MV-4-11 (cell line): ENCODE measurements at regions not wholly inside any gene's neighbourhood (a gene's known extent, or its start where the extent isn't known, plus 50 kb on each side); places are given as distances from the start of the nearest gene placed in this dataset.

Experiments
- DNase-seq: peaks from one replicate; lab custom pipeline; 2025; lab: John Stamatoyannopoulos, UW

DNA sequence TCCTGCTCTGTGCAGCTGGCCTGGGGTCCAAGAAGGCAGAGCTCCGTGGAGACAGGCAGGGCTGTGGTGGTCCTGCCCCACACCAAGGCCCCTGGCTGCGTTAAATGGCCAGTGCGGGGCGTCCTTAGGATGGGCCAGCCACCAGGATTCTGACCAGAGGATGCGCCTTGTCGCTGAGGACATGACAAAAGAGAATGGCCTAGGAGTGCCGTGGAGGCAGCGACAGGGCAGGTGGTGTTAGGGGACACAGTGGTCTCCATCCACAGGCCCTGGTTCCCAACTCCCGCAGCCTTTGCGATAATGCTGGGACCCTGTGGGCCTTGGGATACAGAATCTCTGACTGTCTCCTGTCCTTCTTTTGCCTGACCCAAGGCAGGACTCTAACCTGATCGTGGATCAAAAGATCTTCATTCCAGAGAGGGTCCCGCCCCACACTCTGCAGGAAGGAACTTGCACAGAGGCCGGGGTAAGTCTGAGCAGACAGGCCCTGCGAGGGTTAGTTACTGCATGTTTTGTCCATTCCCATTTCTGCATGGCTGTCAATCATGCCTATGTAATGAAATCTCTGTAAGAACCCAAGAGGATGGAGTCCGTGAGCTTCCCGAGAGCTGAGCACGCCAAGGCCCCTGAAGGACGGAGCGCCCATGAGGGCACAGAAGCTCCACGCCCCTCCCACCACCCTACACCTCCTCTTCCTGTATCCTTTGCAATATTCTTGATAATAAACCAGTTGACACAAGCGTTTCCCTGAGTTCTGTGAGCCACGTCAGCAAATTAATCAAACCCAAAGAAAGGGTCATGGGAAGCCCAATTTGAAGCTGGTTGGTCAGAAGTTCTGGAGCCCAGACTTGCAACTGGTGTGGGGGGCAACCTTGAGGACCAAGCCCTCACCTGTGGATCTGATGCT lies 251.5 kb upstream of the SALL3 start:
- DNase-seq, result no peak

DNA sequence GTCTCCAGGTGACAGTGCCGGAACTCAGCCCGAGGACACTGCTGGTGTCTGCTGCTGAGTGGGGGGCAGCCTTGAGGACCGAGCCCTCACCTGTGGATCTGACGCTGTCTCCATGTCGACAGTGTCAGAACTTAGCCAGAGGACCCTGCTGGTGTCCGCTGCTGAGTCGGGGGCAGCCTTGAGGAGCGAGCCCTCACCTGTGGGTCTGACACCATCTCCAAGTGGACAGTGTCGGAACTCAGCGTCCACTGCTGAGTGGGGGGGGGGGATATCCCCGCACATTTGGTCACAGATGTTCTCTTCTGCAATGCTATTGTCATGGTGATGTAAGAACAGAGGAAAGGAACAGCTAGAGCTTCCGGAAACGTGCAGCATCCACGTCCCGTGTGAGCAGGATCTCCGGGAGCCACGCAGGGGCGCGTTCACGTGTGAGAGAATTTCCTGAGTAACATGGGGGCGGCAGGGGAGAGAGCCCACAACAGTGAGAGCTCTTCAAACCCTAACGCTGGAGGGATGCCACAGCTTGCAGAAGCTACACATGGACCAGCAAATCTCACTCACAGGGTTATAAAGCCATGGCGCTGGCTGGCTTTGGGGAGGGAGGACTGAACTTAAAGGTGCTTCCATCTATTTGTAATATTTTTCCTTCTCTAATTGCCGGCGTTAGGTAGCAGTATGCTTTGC lies 250.7 kb upstream of the SALL3 start:
- no peak for DNase-seq

- DNase-seq, result no peak
These were observed 249.1 kb upstream of the SALL3 start for GRCh38 chr18:78730546-78730945.

DNA sequence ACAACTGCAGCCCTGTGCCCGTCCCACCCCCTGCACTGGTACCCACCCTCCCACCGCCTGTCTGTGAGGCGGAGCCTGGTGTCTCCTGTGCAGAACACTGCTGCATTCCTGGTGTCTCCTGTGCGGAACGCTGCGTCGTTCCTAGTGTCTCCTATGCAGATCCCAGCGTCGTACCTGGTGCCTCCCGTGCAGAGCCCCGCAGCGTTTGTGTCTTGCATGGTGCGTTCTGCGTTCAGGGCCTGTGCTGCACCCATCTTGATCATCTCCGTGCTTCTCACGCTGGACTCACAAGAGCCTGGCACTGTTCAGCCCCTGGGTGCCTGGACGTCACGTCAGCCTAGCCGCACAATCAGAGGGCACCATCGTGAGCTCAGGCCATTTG lies 248.6 kb upstream of the SALL3 start:
- no peak for DNase-seq

- no peak for DNase-seq
These were observed 248.1 kb upstream of the SALL3 start for GRCh38 chr18:78731398-78732032.

GRCh38 chr18:78732273-78733210 lies 247.1 kb upstream of the SALL3 start:
- no peak for DNase-seq

GRCh38 chr18:78733762-78734613 lies 245.6 kb upstream of the SALL3 start:
- DNase-seq, result no peak

DNA sequence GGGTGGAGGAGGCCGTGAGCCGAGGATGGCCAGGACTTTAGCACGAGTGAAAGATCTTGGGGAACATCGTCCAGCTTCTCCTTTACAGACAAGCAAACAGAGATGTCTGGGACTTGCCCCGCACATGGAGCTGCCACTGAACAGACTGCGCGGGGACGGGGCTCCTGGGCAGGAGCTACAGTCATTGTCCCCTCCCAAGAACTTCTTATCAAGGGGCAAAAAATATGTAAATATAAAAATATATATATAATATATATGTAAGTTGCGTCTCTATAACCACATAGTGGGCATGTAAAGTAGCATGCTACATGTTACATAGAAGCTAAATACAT lies 245.0 kb upstream of the SALL3 start:
- DNase-seq, result no peak

DNA sequence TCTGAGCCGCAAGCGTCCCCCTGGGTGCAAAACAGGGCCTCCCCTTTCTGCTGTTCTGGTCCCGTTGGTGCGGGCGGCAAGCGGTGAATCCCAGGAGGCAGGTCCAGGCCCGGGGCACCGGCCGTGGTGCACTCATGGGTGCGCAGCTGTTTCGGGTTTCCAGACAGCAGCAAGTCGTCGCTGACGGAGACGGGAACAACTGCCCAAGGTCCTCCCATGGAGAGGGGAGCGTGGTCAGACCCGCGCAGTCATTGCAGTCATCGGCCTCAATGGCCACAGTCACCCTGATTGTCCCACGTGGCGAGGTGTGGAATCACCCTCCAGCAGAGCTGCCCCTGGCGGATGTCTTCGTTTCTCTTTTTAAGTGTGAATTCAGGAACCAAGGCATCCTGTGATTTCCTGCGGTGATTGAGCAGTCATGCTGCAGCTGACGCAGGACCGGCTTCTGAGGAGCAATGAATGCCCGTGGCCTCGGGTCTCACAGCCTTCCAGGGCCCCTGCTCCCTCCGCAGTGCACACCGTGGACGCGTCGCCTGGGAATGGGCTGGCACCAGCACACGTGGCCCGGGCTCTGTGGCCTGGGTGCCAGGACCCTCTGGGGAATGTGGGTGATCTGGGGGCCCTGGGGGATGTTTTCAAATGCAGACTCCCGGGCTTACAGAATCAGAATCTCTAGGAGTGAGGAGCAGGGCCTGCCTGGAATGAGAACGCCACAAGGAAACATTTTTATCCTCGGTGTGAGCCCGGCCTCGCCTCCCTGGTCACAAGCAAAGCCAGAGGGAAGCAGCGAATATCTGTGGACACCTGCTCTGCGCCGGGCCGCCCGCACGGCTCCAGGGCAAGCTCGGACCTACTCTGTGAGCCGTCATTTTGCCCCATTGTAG lies 244.2 kb upstream of the SALL3 start:
- no peak for DNase-seq

DNA sequence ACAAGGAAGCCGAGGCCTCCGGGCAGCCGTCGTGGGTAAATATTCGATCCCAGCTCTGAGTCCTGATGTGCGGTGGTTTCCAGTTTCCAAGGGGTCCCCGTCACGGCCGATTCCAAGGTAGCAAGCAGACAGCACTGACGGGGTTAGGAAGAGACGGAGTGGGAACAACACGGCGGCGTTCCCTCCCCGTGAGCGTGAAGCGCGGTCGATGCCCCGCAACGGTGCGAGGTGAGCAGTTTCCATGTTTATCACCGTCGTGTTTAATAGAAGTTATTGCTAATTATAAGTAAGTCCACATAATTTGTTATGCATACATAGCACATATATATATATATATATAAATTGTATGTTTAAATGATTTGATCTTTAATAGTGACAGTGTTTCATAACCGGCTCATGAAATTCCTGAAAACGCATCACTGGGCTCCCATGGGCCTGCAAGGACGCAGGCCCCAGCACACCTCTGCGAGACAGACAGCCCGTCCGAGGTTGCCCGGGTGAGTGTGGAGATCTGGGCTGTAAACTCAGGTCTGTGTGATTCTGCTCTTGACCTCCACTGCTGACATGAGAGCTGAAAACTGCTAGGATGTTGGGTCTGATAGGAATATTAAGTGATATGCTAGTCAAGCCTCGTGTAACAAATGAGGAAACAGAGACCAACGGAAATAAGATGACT lies 243.5 kb upstream of the SALL3 start:
- DNase-seq, result no peak

- no peak for DNase-seq
These were observed 242.4 kb upstream of the SALL3 start for GRCh38 chr18:78737006-78737915.

- DNase-seq, result no peak
These were observed 241.4 kb upstream of the SALL3 start for GRCh38 chr18:78738076-78738690.

DNA sequence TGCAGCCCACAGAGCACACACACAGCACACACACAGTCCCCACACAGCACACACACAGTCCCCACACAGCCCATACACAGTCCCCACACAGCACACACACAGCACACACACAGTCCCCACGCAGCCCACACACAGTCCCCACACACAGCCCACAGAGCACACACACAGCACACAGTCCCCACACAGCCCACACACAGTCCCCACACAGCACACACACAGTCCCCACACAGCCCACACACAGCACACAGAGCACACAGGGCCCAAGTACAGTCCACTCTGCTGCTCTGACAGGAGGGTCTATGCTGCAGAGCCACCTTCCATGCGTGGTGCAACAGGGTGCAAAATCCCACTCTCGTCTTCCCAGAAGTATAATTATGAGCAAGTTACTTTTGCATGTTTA lies 240.5 kb upstream of the SALL3 start:
- no peak for DNase-seq

DNA sequence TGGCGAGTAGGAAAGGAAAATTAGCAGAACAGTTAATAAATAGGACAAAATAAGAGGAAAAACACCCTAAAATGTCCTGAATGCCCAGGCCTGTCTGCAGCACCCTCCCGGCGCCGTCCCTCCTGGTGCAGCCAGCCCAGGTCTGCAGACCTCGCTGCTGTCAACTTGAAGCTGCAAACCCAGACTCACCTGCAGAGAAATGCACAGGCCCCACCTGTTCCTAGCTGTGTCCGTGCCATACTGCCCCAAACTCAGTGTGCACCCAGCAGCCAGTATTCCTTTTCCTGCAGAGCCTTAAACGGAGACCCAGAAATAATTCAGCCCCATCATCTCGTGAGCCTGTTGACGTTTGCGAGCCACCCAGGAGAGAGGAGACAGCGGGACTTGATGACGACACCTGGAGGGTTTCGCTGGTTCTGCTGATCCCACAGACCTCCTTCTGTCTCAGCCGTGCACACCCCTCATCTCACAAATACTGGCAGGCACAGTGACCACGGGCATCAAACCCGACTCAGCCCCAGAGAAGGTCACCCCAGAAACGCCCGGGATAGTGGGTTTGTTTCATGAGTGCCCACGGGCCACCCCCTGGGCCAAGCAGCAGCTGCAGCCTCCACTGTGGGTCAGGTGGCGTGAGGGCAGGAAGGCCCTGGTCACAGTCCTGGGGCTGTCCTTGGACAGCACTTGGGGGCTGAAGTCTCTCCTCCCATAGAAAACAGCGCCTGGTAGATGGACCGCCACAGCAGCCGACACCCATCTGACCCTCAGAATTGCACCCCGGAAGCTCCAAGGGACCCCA lies 239.5 kb upstream of the SALL3 start:
- DNase-seq, result no peak

- no peak for DNase-seq
These were observed 238.7 kb upstream of the SALL3 start for GRCh38 chr18:78740876-78741275.

DNA sequence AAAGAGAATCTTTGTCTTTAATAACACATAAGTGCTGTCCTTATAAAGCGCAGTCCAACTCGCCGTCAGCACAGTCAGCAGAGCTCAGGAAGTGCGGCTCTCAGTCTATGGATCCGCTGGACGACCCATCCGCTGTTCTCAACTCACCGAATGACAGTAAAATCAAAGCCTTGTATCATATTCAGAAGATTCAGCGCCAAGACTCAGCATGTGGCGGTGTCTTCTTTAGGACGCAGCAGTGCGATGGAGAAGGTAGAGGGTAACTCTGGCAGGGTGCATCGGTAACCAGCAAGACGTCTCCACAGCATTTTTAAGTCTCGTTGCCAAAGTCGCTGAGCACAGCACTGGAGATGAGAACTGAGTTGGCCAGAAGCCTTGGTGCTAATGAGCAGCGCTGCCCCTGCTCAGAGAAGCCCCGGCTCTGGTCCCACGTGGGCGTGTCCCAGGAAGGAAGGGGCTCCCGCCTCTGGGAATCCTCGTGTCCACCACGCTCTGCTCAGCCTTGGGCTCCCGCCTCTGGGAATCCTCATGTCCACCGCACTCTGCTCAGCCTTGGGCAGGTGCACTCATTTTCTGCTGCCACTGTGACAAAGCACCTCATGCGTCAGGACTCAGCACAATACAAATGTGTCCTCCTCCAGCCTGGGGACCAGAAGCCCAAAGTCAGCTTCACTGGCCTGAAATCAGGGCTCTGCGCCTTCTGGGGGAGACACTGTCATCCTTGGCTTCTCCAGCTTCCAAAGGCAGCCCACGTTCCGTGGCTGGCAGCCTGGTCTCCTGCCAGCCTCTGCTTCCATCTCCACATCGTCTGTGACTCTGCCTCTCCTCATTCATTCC lies 238.0 kb upstream of the SALL3 start:
- DNase-seq, result no peak
